Osteocyte (in vitro differentiated cells): ENCODE measurements at regions not wholly inside any gene's neighbourhood (a gene's known extent, or its start where the extent isn't known, plus 50 kb on each side); places are given as distances from the start of the nearest gene placed in this dataset.

Experiments
- DNase-seq: peaks from one replicate; pipeline ENCODE4 v3.0.0; 2021; ENCODE audit warnings: mixed read lengths; ENCODE audit not compliant: unreplicated experiment; ENCODE audit errors: extremely low spot score
- H3K27ac Mint-ChIP-seq: one replicate; pipeline ENCODE4 v1.8.0; 2021; ENCODE audit warnings: mild to moderate bottlenecking, mixed read lengths; ENCODE audit not compliant: unreplicated experiment
- H3K27me3 Mint-ChIP-seq: one replicate; pipeline ENCODE4 v1.8.0; 2021; ENCODE audit warnings: mixed read lengths; ENCODE audit not compliant: unreplicated experiment
- H3K36me3 Mint-ChIP-seq: one replicate; pipeline ENCODE4 v1.8.0; 2021; ENCODE audit warnings: mixed read lengths; ENCODE audit not compliant: unreplicated experiment
- H3K4me1 Mint-ChIP-seq: one replicate; pipeline ENCODE4 v1.8.0; 2021; ENCODE audit warnings: mixed read lengths; ENCODE audit not compliant: unreplicated experiment
- H3K4me3 Mint-ChIP-seq: one replicate; pipeline ENCODE4 v1.8.0; 2021; ENCODE audit warnings: mild to moderate bottlenecking, moderate library complexity, mixed read lengths; ENCODE audit not compliant: unreplicated experiment
- H3K9me3 Mint-ChIP-seq: one replicate; pipeline ENCODE4 v1.8.0; 2021; ENCODE audit warnings: mixed read lengths; ENCODE audit not compliant: unreplicated experiment
- TF ChIP-seq, protein P1 (sequence below): fragments of 200-600 bp; sonication (generic); IDR thresholded peaks from 2 replicates; pipeline ENCODE4 v1.5.0; 2021; ENCODE audit warnings: antibody characterized with exemption, mild to moderate bottlenecking, moderate library complexity

DNA sequence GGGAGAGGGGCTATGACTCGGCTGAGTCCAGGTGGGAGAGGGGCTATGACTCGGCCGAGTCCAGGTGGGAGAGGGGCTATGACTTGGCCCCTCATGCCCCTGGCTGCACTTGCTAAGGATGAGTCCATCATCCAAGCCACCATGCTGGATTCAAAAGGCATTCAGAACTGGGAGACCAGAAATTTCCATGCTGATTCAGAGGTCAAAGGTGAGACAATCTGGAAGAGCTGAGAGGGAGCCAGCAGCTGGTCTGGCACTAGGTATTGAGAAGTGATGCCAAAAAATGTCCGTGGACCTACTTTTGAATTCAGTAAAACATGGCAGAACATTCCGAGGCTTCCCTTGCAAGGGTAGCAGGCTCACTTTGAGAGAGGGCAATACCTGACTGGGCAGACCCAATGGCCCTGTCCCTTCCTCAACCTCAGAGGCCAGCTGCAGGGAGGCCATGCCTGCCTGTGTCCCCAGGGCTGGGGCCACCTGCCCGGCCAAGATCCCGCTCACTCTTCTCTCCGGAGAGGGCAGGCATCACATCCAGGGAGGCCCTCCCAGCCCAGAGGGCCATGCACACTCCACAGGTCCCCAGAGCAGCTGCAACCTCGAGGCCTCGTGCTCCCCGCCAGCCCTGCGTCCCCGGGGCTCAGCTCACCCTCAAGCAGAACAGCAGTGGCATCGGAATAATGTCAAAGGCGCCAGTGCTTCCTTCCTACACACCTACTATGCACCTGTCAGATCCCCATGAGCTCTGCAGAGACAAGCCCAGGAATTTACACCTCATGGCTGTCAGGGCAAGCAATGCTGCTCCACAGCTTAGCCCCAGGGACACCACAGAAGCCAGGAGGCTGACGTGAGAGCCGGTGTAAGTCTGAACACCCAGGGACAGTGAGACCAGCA lies 80.2 kb upstream of the GPC1 start:
- no peak overlapping the region for H3K4me3 Mint-ChIP-seq
- TF ChIP-seq, protein P1, sequence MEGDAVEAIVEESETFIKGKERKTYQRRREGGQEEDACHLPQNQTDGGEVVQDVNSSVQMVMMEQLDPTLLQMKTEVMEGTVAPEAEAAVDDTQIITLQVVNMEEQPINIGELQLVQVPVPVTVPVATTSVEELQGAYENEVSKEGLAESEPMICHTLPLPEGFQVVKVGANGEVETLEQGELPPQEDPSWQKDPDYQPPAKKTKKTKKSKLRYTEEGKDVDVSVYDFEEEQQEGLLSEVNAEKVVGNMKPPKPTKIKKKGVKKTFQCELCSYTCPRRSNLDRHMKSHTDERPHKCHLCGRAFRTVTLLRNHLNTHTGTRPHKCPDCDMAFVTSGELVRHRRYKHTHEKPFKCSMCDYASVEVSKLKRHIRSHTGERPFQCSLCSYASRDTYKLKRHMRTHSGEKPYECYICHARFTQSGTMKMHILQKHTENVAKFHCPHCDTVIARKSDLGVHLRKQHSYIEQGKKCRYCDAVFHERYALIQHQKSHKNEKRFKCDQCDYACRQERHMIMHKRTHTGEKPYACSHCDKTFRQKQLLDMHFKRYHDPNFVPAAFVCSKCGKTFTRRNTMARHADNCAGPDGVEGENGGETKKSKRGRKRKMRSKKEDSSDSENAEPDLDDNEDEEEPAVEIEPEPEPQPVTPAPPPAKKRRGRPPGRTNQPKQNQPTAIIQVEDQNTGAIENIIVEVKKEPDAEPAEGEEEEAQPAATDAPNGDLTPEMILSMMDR: no peak
- DNase-seq: no peak
- no peak overlapping the region for H3K27ac Mint-ChIP-seq
- H3K27me3 Mint-ChIP-seq: peaks cover 7% of the 10 kb centered on the region
- H3K4me1 Mint-ChIP-seq: peaks cover 6% of the 10 kb centered on the region
- H3K9me3 Mint-ChIP-seq: no peaks in the 10 kb centered on the region
- no peaks in the 10 kb centered on the region for H3K36me3 Mint-ChIP-seq

DNA sequence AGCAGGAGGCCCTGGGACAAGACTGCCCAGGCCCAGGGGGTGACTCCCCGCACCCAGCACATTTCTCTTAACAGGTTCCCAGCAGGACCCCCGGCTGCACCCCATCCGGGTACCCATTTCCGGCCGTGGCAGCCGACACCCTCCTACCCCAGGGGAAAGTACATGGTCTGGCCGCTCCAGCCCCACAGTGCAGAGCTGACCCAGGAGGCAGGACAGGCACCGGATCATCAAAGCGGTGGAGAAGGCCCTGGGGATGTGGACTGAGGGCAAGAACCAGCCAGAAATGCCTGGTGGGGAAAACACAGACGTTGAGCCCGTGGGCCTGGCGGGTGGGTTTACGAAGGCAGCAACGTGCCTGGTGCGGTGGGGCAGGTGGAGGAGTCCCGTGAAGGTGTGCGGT lies 79.5 kb upstream of the GPC1 start:
- no peak for DNase-seq
- peaks cover 6% of the 10 kb centered on the region for H3K4me1 Mint-ChIP-seq
- no peak overlapping the region for H3K4me3 Mint-ChIP-seq
- H3K36me3 Mint-ChIP-seq: peaks cover 4% of the 10 kb centered on the region
- peaks cover 7% of the 10 kb centered on the region for H3K9me3 Mint-ChIP-seq
- peaks cover 4% of the 10 kb centered on the region for H3K27me3 Mint-ChIP-seq
- TF ChIP-seq, protein P1: no peak
- no peak overlapping the region for H3K27ac Mint-ChIP-seq

DNA sequence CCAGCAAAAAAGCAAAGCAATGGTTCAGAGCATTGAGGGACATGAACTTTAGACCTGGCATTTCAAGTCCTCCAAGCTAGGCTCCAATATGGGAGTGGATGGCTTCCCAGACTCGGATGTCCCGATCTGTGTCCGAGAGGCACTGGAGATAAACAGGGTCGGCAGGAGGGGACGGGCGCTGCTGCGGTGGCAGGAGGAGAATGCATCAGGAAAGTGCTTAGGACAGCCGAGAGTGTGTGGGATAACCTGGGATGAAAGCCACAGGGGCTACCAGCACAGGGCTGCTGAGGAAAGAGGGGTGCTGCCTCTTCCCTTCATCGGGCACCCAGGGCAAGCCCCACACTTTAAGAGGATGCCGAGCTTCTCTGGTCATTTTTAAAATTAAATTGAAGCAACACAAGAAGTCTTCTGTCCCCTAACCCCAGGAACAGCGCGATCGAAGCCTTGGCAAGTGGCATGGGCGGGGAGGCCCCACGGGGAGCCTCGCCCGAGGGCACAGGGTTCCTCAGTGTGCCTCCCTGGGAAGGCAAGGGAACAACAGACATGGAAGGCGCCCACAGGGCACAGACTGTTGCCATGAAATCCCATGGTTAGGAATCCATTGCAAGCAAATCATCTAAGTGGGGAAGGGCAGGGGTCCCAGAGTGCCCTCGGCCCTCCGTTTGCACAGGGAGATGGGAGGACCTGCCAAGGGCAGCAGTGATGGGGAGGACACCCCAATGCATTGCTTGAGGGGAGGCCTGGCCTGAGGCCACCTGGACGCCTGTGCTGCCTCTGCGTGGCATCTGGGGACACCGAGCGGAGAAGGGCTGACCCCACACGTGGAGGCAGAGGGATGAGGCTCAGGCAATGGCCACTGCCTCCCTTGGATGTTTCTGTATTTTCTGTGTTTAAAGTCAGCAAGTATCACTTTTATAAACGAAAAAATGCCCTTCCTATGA lies 78.5 kb upstream of the GPC1 start:
- DNase-seq: no peak
- Mint-ChIP-seq H3K36me3 (peaks cover 7% of the 10 kb centered on the region), H3K9me3 (peaks cover 11% of the 10 kb centered on the region), H3K4me1 (peaks cover 6% of the 10 kb centered on the region), H3K4me3 (no peak overlapping the region), H3K27me3 (peaks cover 4% of the 10 kb centered on the region), H3K27ac (no peak overlapping the region)
- TF ChIP-seq, protein P1: no peak

DNA sequence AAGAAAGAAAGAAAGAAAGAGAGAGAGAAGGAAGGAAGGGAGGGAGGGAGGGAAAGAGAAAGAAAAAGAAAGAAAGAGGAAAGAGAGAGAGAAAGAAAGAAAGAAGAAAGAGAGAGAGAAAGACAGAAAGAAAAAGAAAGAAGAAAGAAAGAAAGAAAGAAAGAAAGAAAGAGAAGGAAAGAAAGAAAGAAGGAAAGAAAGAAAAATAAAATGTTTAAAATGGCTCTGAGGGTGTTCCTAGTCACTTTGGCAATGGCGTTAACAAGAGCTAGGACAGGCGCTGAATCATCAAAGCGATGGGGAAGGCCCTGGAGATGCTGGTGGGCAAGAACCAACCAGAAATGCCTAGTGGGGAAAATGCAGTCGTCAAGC lies 77.8 kb upstream of the GPC1 start:
- peaks cover 11% of the 10 kb centered on the region for H3K9me3 Mint-ChIP-seq

More for the DNA sequence above, 77.8 kb upstream of the GPC1 start:
- TF ChIP-seq, protein P1: no peak
- DNase-seq: no peak
- H3K36me3 Mint-ChIP-seq: peaks cover 7% of the 10 kb centered on the region
- H3K27ac Mint-ChIP-seq: no peak overlapping the region
- H3K4me3 Mint-ChIP-seq: no peak overlapping the region
- H3K4me1 Mint-ChIP-seq: peaks cover 6% of the 10 kb centered on the region
- peaks cover 4% of the 10 kb centered on the region for H3K27me3 Mint-ChIP-seq
